ENCODE measurements at regions not wholly inside any gene's neighbourhood (a gene's known extent, or its start where the extent isn't known, plus 50 kb on each side); places are given as distances from the start of the nearest gene placed in this dataset.

DNA sequence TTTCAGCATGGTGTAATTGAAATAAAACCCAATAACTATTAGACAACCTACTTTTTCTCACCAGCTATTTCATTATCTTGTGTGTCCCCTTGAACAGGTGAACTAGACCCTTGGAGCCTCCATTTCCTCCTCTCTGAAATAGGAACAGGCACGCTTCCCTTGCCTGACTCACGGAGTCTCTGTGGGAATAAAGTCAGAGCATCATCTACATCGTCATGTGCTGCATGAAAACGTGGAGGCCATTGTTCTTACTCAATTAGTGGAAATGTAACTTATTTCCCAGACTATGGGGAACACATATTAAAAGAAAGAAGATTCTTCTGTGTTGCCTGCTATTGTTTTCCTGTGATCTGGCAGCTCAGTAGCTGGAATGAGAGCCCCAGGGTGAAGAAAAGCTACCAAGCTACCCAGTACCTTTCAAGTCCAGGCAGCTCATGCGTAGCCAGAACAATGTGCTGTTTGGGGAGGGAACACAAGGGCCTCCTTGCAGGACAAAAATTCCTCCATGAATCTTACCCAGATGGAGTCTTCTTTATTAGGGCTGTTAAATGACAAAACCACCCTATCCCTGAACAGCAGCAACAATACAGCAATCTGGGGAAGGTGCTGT, 59.8 kb downstream of the SOX11 start:
- no peak for DNase-seq

- DNase-seq = no peak
These were observed 64.1 kb downstream of the SOX11 start for GRCh38 chr2:5756272-5756671.

GRCh38 chr2:5758346-5758745, 66.2 kb downstream of the SOX11 start:
- DNase-seq = no peak

GRCh38 chr2:5759949-5760348, 67.8 kb downstream of the SOX11 start:
- DNase-seq = no peak

GRCh38 chr2:5763531-5763930, 71.3 kb downstream of the SOX11 start:
- no peak for DNase-seq

- DNase-seq = no peak
These were observed 71.9 kb downstream of the SOX11 start for GRCh38 chr2:5764041-5764440.

DNA sequence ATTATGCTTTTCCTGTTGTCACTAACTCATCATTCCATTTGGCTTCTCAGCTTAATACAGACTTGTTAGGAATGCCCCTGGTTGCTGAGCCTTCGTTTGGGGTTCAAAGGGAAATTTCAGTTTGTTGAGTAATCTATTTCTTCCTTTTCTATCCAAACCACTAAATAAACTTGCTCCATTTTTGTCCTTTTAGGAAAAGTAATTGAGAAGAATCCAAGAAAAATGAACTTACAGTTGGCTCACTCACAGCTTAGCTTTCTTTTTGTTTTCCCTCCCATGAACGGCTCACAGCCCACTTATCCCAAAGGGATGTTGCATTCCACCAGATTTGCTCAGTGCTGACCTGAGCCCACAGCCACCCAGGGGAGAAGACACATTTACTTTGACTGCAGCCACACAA, 73.9 kb downstream of the SOX11 start:
- DNase-seq = no peak

- DNase-seq = no peak
These were observed 74.4 kb downstream of the SOX11 start for GRCh38 chr2:5766561-5766960.

- DNase-seq = no peak
These were observed 84.9 kb downstream of the SOX11 start for GRCh38 chr2:5777131-5777535.

DNA sequence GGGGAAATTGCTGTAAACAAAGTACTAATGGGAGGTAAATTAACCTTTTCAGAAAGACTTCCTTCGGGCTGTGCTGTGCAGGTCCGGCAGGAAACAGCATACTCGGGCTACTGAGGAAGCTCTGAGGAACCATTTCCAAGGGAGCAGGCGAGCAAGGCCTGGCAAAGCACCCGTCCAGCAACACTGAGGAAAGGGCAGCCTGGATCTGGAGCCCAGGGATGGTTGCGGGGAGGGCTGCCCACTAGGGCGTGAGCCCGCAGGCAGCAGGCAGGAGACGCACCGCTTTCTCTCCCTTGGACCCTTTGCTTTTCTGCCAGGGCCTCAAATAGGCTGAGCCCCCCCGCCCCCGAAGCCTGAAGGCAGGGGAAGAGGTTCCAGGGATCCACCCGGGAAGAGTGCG, 89.5 kb downstream of the SOX11 start:
- DNase-seq = peak; percentile 25

DNA sequence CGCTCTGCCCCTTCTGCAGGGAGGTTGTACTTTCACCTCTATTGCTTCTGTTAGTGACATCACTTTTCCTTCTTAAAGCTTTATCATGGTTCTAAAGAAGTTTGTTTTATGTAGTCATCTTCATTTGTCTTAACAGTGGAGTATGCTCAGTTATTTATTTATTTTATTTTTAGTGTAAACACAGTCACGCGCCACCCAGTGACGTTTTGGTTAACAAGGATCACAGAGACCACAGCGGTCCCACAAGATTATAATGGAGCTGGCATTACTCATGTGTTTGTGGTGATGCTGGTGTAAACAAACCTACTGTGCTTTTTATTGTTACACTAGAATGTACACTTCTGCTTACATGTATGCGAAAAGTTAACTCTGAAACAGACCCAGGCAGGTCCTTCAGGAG, 89.9 kb downstream of the SOX11 start:
- DNase-seq = no peak

GRCh38 chr2:5788447-5788846, 96.3 kb downstream of the SOX11 start:
- no peak for DNase-seq

- DNase-seq = no peak
These were observed 99.2 kb downstream of the SOX11 start for GRCh38 chr2:5791371-5791770.

- no peak for DNase-seq
These were observed 101.8 kb downstream of the SOX11 start for GRCh38 chr2:5794012-5794411.

DNA sequence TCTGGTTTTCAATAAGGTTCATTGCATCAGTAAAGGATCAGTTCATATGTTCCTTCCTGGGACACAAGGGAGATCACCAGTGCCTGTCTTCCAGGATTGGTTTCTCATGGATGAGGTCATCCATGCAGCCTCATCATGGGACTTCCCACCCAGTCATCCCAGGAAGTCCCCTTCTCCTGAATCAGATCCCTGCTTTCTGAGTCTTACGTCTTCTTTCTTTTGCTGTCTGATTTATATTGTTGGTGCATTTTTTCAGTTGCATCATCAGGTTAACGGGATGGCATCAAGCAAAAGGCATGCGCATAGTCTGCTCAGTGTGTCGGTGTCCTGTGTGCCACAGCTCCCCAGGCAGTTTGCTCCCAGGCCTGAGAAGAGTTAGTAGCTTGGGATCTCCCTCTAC, 105.9 kb downstream of the SOX11 start:
- DNase-seq = no peak

GRCh38 chr2:5799348-5799747, 107.2 kb downstream of the SOX11 start:
- DNase-seq = no peak

DNA sequence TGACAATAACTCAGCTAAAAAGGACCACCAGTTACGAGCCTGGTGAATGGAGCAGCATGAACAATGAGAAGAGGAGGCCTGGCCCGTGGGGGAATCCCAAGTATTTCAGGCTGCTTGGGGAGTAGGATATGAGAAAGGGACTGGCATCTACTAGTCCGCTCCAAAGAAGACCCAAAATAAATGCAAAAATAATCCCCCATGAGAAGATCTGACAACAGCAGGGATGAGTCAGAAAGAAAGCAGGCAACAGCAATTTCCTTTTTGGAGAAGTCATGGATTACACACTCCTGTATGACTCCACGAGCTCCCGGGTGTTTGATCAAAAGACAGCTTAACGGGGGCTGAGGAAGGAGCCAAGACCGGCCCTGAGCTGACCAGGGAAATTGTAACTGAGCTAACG, 111.4 kb downstream of the SOX11 start:
- DNase-seq = no peak

DNA sequence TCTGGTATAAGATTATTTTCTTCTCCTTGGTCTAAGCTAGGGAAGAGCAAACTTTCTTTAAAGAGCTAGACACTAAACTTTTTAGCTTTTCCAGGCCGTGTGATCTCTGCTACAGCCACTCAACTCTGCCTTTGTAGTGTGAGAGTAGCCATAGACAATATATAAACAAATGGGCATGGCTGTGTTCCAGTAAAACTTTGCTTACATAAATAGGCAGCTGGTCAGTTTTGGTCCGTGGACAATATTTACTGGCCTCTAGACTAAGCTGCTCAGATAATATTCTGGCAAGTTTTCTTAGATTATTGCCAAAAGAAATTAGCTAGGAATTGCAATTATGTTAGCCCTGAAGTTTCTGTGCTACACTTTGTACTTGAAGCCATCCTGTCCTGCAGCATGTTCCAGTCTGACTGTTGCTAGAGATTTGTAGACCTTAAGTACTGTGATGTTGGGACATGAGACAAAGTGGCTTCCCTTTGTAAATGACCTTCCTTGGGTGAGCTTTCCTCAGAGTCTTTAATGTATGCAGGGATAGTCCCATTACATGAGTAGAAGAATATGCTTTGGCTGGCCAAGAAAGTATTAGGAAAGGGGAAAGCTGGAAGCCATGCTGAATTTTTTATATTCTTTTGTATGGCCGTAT, 126.9 kb downstream of the SOX11 start:
- no peak for DNase-seq

- no peak for DNase-seq
These were observed 131.9 kb downstream of the SOX11 start for GRCh38 chr2:5824126-5824525.

- DNase-seq = no peak
These were observed 133.5 kb downstream of the SOX11 start for GRCh38 chr2:5825686-5826085.

- peak; percentile 3 for DNase-seq
These were observed 134.9 kb downstream of the SOX11 start for GRCh38 chr2:5826979-5827655.

GRCh38 chr2:5834501-5834900, 142.3 kb downstream of the SOX11 start:
- DNase-seq = no peak

GRCh38 chr2:5839550-5839949, 147.4 kb downstream of the SOX11 start:
- DNase-seq = peak; percentile 49

DNA sequence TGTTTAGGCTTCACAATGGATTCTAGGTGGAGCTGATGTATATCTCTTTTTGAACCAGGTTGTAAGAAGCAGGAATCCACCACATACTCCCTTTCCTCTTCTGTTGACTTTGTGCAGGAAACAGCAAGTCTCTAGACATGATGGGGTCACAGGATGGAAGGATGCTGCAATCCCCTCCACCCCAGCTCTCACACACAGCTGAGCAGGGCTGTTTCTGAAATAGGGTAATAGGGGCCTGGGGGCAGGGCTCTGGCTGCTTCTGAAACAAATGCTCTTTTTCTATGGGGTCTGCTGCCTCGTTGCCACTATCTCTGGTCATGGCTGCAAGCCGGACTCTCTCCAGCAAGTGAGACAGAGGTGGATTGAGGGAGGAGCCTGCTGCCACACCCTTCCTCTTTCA, 148.9 kb downstream of the SOX11 start:
- no peak for DNase-seq

DNA sequence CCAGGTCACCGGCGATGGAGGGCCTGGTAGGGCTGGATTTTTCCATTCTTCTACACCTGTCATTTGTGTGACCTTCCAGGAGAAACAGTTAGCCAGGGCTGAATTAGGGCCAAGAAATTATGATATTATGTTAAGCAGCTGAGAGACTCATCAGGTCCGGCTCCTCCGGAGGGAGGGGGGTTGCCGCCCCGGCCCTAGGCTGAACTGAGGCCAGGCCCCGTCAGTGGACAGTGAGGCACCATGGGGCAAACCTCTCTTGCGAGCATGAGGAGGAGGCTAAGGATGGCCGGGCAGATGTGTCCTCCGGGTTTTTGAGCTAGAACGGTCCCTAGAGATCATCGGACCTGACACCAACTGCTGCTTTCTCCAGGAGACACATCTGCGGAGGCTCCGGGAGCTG, 150.1 kb downstream of the SOX11 start:
- no peak for DNase-seq

All from NCI-H69 (cell line).